Stimulated activated CD8-positive, alpha-beta memory T cell treated with anti-CD3 and anti-CD28 coated beads, Interleukin-15, amount 100 ng/mL, for 48 hours (primary cell): ENCODE measurements at regions not wholly inside any gene's neighbourhood (a gene's known extent, or its start where the extent isn't known, plus 50 kb on each side); places are given as distances from the start of the nearest gene placed in this dataset.
"Not testable (repeated sequence)": the region's sequence is repeated elsewhere in the genome, so short reads cannot be mapped to it uniquely, and the experiment has no call there.

ENCODE experiments used
- DNase-seq, 2 donors: peaks; one replicate each; pipeline ENCODE4 v3.0.0-alpha.2; 2020; ENCODE audit warnings: low read depth in 2 of 2

DNA sequence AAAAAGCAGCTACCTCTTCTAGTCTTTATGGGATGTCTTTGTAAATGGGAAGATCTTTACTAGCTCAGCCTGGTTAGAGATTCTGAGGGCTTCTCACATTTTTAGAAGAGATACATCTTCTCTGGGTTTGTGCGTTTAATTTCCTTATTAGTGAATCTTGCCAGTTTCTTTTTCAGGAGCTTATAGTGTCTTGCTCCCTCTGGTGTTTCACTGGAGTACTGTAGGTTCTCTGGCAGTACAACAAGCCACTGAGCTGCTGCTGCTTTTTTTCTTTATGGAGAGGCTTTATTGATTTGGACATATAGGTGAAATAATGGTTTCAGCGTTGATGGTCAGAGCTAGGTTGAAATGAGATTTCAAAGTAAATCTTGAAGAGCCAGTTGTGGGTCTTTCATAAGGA is 82.9 kb downstream of the LAS1L start:
- DNase-seq: no peak

- DNase-seq: no peak
These were observed 114.4 kb downstream of the LAS1L start for GRCh38 chrX:65420154-65420553.

DNA sequence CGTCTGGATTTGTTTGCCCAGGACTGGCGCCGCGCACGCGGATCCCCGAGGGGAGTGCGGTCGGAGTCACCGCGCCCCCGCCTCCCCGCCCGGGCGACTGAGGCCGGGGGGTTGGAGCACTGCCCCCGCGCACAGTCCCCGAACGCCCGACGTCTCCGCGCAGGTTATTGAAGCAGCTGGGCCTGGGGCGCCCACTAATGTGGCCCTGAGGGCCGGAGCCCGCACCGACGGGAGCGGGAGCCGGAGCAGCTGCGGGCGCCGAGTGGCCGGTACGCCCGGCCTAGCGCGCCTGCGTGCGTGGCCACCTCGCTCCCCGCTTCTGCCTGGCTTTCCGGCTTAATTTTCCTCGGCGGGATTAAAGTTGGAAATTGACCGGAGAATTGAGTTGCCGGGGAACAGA is 126.9 kb downstream of the LAS1L start:
- not testable (repeated sequence) for DNase-seq

GRCh38 chrX:65407157-65407626 is 127.4 kb downstream of the LAS1L start:
- no peak for DNase-seq

DNA sequence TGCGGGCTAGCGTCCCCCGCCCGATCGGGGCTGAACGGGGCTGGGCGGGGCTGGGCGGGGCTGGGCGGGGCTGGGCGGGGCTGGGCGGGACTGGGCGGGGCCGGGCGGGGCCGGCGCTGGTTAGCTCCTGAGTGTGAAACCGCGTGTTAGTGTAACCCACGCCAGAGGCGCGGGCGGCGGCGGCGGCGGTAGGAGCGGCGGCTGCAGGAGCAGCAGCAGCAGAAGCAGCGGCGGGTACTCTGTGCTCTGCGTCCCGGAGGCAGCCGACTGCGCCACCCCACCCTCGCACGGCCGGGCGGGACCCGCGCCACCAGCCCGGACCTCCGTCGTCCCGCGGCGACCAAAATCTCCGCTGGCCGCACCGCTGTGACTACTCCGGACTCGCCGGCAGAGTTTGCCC is 128.1 kb downstream of the LAS1L start:
- peak in 1 of 2 donors; percentile 12 for DNase-seq

GRCh38 chrX:65392284-65392683 is 142.3 kb downstream of the LAS1L start:
- DNase-seq: no peak

- DNase-seq: not testable (repeated sequence)
These were observed 145.5 kb downstream of the LAS1L start for GRCh38 chrX:65389120-65389519.
